HG03103 (cell line): ENCODE measurements at regions not wholly inside any gene's neighbourhood (a gene's known extent, or its start where the extent isn't known, plus 50 kb on each side); places are given as distances from the start of the nearest gene placed in this dataset.
"Not testable (repeated sequence)": the region's sequence is repeated elsewhere in the genome, so short reads cannot be mapped to it uniquely, and the experiment has no call there.

Experiments
- ATAC-seq: cut with Tn5 transposase; IDR thresholded peaks from one replicate; pipeline ENCODE4 v1.9.1; 2021; ENCODE audit warnings: low read depth; ENCODE audit not compliant: unreplicated experiment

DNA sequence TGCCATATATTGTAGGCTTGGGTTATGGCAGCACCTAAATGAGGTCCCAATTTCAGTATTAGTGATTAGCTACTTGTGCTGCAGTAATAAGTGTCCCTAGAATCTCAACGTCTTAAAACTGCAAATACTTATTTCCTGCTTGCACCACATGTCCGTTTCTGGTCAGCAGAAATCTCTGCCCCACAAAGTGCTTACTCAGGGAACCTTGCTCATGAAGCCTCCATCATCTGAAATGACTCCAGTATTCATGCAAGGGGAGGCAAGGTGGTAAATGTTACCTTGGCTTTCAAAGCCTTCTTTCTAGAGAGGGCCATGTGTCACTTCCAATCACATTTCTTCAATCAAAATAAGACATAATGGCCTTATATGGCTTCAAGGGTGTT, 274.2 kb upstream of the KAZN start:
- ATAC-seq = no peak

DNA sequence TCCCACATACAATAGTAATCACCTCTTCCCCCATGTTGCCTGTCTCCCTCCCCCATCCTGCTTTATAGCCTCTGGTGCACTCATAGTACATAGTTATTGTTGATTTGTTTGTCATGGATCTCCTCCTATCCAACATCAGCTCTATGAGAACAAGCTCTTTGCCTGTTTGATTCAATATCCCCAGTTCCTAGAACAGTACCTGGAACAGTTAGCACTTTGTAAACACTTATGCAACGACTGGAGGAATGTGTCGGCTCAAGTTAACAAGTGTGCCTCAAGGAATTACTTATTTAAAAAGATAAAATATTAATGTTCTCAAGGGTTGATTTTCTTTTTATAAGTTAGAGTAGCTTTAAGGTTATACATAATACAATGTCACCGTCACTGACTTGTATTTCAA, 271.6 kb upstream of the KAZN start:
- ATAC-seq = no peak

- no peak for ATAC-seq
These were observed 269.8 kb upstream of the KAZN start for GRCh38 chr1:14328685-14329084.

GRCh38 chr1:14332158-14332557, 266.3 kb upstream of the KAZN start:
- ATAC-seq = no peak

DNA sequence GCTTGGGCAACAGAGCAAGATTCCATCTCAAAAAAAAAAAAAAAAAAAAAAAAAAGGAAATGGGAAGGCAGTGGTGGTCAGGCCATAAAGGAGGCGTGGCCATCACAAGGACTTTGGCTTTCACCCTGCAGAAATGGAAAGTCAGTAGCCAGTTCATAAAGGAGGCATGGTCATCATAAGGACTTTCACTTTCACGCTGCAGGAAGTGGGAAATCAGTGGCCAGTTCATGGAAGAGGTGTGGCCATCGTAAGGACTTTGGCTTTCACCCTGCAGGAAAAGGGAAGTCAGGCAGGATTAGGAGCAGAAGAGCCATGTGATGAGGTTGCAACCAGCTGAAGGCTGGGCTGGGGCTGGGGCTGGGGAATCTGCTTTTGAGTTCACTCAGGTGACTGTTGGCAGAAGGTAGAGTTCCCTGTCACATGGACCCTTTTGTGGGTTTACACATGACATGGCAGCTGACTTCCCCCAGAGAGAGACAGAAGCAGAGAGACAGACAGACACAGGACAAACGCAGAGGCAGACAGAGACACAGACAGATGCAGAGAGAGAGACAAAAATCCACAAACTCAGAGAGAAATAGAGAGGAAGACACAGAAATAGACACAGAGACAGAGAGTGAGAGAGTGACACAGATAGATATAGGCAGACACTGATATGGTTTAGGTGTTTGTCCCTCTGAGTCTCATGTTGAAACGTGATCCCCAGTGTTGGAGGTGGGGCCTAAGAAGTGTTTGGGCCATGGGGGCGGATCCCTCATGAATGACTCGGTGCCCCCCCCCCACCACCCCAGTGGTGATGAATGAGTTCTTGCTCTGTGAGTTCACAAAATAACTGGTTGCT, 263.9 kb upstream of the KAZN start:
- ATAC-seq = no peak

DNA sequence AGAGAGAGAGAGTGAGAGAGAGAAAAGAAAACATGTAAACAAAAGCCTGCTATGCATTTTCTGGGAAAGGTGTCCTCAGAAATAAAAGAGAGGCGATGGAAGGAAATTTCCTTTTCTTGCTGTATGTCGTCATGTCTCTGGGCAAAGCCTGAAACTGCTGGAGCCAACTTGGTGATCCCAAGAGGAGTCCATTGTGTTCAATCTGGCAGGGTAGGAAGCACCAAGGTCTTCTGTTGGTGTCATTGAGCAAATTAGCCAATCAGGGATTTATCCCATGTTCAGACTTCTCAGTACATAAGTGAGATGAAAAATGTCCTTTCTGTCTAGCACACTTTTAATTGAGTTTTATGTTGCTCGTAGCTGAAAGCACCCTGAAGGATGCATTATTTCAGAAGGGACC, 260.0 kb upstream of the KAZN start:
- ATAC-seq = no peak

DNA sequence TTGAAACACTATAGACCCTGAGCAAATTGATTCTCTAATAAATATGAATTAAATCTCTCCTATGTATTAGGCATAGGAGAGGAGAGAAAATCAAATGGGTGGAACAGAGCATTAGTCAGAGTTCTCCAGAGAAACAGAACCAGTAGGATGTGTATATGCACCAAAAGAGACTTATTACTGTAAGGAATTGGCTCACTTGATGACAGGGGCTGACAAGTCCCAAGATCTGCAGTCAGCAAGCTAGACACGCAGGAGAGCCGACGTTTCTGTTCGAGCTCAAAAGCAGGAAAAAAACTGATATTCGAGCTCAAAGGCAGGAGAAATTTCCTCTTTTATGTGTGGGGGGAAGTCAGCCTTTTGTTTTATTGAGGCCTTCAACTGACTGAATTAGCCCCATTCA, 259.2 kb upstream of the KAZN start:
- no peak for ATAC-seq

DNA sequence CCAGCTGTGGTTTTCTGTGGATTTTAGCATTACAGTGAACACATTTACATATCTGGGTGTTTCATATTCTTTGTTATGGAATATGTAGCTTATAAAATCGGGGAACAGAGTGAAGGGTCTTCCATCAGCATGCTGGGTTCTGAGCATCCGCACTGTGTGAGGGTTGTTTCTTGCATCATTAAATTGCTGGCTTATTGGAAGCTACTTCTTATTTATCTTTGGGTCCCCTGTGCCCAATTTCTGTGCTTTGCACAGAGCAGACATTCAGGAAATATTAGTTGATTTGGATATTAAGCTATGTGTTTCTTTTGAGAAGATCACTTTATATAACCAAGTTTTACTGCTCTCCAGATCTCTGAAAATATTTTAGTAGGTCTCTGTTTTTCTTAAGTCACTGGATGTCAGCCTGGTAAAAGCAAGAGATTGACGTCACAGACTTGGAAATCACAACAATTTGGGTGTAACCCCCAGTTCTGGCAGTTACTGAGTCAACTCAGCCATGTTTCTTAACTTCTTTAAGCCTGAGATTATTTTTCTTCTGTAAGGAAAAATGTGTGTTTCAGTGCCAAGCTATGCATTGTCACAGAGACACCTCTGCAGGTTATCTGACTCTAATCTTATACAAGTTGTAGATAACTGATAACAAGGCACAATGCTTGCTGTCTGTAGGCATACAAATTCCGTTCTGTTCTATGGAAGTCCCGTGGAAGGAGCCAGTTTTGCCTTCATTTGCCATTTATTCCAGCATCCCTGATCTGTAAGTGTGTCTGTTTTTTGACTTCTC, 258.3 kb upstream of the KAZN start:
- no peak for ATAC-seq

DNA sequence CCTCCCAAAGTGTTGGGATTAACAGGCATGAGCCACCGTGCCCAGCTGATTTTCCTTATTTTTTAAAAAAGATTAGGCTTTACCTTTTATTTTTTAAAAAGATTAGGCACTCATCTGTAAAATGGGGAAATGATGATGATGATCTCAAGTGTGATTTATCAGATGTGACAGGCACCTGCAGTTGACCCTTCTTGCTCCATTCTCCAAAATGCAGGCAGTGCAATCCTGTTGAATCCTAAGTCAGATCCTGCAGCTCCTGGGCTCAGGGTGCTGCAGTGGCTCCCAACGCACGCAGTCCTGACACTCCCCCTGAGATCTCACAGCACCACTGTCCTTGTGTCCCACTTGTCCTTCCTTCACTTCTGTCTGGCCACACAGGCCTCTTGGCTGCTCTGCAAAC, 257.3 kb upstream of the KAZN start:
- no peak for ATAC-seq

- no peak for ATAC-seq
These were observed 252.4 kb upstream of the KAZN start for GRCh38 chr1:14345946-14346550.

- ATAC-seq = no peak
These were observed 251.3 kb upstream of the KAZN start for GRCh38 chr1:14347186-14347585.

- no peak for ATAC-seq
These were observed 250.7 kb upstream of the KAZN start for GRCh38 chr1:14347776-14348175.

- ATAC-seq = no peak
These were observed 248.3 kb upstream of the KAZN start for GRCh38 chr1:14350197-14350596.

- ATAC-seq = no peak
These were observed 245.6 kb upstream of the KAZN start for GRCh38 chr1:14352897-14353296.

DNA sequence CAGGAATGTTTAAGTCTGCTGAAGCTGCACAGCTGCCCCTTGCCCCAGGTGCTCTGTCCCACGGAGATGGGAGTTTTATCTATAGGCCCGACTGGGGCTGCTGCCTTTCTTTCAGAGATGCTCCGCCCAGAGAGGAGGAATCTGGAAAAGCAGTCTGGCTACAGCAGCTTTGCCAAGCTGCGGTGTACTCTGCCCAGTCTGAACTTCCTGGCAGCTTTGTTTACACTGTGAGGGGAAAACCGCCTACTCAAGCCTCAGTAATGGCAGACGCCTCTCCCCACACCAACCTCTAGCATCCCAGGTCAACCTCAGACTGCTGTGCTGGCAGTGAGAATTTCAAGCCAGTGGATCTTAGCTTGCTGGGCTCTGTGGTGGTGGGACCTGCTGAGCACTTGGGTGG, 237.5 kb upstream of the KAZN start:
- ATAC-seq = not testable (repeated sequence)

GRCh38 chr1:14362331-14362730, 236.2 kb upstream of the KAZN start:
- no peak for ATAC-seq

GRCh38 chr1:14363036-14363590, 235.4 kb upstream of the KAZN start:
- no peak for ATAC-seq

DNA sequence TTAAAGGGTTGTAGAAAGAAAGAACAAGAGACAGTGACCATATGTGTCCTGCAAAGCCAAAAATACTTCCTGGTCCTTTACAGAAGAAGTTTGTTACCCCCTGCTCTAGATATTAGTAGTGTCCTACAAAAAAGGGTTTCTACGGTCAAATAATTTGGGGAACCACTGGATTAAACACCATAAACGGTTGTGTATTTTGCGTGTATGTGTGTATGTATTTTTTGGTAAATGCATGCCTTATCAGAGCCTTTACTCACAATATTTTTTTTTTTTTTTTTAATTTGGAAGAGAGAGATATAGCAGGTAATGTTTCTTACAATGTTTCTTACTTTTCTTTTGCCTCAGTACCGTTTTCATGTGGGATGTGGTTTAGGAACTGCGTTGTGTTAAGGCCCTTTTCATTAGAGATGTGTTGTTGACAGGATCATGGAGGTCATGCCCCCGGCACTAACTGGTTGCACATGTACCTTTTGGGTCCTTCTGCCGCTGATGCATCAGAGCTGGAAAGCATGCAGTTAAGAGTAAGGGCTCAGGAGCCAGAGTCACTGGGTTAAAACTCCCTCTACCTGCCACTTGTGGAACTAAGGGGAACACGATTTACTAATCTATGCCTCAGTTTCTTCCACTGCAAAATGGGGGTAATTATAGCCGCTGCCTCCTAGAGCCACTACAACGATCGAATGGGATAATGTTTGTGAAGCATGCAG, 234.6 kb upstream of the KAZN start:
- no peak for ATAC-seq

- ATAC-seq = no peak
These were observed 233.0 kb upstream of the KAZN start for GRCh38 chr1:14365301-14365988.
